Activated CD4-positive, CD25-positive, alpha-beta regulatory T cell (primary cell): ENCODE measurements at regions not wholly inside any gene's neighbourhood (a gene's known extent, or its start where the extent isn't known, plus 50 kb on each side); places are given as distances from the start of the nearest gene placed in this dataset.

ENCODE experiments used
- DNase-seq, 4 experiments: peaks; one replicate each; lab custom pipeline; 2025; lab: John Stamatoyannopoulos, UW

DNA sequence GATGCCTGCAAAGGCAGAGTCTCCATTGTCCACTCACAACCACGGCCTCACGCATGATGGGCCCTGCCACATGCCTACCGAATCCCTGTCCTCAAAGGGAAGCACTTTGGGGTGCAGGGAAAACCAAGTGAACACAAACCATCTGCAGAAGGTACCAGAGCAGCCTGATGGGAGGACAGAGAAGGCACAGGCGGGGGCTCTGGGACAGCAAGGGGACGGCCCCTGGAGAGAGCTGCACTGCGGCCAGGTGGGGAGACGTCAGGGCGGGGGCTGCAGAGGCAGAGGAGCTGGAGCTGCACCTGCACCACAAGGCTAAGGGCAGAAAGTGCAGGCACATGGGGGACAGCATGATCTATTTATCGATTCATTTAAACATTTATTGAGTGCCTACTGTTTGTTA lies 1056.0 kb downstream of the TBC1D22A start:
- DNase-seq: no peak

DNA sequence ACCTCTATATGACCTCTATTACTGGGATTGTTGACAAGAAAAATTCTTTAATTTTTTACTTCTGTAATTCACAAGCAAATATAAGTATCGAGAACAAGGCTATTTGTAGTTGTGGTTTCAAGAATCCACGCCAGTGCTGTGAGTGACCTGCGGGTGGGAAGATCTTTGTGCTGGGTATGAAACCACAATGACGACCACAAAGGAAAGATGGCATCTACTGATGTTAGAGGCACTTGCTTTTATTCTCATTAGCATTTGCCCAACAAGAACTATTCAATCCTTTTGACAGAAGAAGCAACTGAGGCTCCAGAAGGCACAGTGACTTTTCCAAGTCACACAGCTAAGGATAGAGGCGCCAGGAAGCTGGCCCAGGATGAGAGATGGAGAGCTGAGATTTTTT lies 1054.9 kb downstream of the TBC1D22A start:
- no peak for DNase-seq

GRCh38 chr22:47816863-47817210 lies 1054.4 kb downstream of the TBC1D22A start:
- no peak for DNase-seq

- DNase-seq: no peak
Measured at GRCh38 chr22:47816121-47816862, 1053.8 kb downstream of the TBC1D22A start.

GRCh38 chr22:47814474-47814873 lies 1052.0 kb downstream of the TBC1D22A start:
- DNase-seq: no peak

DNA sequence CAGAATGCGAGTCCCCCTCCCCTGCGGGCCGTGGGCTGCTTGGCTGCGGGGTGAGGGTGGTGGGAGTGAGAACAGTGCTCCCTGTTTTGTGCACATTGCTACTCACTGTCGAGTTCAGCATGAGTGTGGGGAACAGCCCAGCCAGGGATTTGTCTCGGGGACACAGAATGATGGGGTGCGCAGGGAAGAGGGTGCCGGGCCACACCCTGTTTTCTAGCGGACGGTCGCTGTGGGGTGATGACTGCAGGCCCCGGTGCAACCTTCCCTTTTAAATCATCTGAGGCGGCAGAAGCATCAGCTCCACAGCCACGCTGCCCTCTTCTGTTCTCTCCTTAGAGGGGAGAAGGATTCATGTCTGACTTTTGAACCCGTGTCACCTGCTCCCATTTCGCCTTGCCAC lies 1051.2 kb downstream of the TBC1D22A start:
- DNase-seq: no peak

DNA sequence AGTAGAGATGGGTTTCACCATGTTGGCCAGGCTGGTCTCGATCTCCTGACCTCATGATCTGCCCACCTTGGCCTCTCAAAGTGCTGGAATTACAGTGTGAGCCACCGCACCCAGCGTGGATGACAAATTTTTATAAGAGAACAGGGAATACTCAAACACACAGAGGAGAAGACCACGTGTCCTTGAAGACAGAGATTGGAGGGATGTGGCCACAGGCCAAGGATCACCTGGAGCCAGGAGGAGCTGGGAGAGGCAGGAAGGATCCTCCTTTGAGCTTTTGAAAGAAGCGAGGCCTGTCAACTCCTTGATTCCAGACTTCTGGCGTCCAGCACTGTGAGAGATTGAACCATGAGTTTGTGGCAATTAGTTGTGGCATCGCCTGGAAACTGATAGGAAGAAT lies 1049.5 kb downstream of the TBC1D22A start:
- no peak for DNase-seq

DNA sequence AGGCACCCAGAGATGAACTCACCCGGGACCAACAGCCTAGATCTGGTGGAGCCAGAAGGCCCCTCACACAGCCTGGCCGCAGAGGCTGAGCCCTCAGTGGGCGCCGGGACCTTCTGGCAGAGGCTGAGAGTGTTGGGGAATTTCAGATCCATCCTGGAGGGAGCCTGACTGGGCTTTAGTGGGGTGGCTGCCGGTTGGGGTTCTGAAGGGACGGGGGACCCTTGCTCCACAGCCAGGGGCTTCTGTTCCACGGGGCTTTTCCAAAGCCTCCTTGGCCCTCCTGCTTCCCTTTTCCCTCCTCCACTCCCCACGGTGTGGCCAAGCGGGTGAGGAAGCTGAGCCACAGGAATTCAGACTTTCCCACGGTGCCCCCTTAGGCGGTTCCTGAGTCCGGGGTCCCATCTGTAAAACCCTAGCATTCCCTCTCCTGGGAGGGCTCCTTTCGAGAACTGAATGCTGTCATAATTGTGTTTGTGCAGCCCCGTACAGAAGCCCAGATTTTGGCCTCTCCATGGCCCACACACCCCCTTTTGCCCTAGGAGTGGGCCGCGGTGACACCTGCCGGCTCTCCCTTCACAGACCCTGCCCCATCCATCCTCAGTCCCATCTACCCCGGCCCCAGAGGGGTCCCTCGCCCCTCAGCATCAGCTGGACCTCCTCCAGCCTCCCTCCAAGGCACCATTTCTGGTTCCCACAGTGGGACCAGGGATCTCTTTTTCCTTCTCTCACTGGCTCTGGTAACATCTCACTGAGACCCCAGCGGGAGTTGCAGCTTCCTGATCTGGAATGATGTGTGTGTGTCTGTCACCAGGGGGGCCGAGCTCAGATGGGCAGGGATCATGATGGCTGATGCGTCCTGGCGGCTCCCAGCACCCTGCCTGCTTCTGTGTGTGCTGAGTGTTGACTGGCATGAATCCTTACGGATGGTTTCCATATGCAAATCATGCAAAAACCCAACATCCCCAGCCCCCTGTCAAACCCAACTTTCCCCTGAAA lies 1048.4 kb downstream of the TBC1D22A start:
- DNase-seq: no peak

- no peak for DNase-seq
Measured at GRCh38 chr22:47808886-47809620, 1046.6 kb downstream of the TBC1D22A start.

- no peak for DNase-seq
Measured at GRCh38 chr22:47808236-47808635, 1045.8 kb downstream of the TBC1D22A start.

DNA sequence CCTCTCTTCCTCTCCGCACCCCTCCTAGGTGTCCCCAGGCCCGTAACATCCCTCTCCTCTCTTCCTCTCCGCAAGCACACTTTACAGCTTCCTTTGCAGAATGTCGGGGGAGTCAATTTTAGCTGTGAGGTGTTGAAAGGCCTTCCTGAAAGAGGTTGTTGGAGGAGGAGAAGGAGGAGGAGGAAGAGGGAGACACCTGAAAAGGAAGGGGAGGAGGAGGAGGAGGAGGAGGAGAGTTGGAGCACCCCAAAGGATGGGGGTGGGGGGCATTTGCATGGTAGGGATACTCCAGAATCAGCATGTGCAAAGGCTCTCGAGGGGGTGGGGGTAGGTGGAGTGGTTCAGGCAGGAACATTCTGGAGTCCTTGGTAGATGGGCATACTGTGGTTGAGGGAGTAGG lies 1045.1 kb downstream of the TBC1D22A start:
- no peak for DNase-seq

DNA sequence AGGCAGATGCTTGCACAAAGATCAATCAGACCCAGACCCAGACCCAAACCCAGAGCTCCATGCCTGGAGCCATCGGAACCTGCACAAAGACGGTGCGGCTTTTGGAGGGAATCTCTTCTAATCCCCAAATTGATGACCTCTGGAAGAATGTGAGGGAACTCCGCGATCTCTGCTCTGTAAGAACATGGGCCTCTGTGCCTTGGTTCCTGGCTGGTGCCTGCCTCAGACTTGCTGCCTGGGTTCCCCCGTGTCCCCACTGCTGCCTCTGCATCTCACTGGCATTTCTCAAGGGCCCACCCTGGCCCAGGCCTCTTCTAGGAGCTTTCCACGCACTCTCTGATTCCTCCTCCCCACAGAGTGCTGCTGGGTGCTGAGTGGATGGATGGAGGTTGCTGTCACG lies 1044.4 kb downstream of the TBC1D22A start:
- DNase-seq: no peak

DNA sequence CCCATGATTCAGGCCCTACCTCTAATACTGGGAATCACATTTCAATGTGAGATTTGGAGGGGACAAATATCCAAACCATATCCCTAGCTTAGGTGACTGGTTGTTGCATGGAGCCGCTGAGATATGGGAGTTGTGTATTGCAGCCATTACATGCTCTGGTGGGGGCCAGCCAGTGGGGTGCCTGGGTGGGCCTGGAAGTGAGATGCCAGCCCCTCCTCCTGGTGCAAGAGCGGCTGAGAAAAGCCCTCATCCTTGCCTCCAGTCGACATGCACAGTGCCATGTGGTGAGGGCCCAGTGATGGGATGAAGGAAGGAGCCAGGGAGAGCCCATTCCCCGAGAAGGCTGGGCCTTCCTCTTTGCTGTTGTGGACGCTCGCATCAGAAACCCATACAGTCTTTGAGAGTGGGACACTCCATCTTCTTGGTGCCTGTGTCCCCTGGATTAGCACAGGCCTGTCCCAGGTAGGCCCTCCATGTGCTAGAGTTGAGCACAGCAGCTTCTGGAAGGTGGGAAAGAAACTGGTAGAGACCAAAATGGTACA lies 1043.0 kb downstream of the TBC1D22A start:
- DNase-seq: no peak

DNA sequence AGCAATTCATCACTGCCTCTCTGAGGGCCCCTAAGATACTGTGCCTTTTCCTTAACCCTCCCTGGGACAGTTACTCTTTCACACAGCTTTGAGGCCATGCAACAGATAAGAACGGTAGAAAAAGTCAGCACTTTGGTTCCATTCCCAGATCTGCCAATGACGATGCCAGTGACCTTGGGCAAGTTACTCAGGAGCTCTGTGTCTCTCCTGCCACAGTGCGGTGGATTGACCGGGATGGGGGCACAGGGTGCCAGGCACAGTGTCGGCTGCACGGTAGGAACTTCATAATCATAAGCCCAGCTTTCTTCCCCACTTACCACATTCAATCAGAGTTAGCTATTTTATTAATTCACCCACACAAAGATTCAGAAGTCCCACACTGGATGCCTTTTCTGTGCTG lies 1041.8 kb downstream of the TBC1D22A start:
- no peak for DNase-seq

DNA sequence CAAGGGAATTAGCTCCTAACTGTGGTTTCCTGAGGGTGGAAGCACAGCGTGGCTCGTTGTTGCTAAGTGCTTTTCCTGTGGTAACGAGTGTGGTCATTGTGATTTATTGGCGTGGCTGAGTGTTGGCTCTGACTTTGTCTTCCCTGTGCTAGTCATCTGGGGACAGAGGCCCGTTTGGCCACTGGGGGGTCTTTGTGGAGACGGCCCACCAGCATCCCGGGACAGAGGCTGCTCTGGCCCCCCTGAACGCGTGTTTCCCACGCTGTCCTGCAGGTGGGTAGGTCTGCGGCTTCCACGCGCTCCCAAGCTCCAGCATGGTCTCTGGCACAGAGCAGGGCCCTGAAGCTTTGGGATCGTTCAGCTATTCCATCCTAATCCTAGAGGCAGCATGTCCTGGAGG lies 1040.0 kb downstream of the TBC1D22A start:
- no peak for DNase-seq

GRCh38 chr22:47801541-47802245 lies 1039.2 kb downstream of the TBC1D22A start:
- no peak for DNase-seq

GRCh38 chr22:47798229-47798628 lies 1035.8 kb downstream of the TBC1D22A start:
- no peak for DNase-seq

- DNase-seq: no peak
Measured at GRCh38 chr22:47797342-47797945, 1035.0 kb downstream of the TBC1D22A start.

DNA sequence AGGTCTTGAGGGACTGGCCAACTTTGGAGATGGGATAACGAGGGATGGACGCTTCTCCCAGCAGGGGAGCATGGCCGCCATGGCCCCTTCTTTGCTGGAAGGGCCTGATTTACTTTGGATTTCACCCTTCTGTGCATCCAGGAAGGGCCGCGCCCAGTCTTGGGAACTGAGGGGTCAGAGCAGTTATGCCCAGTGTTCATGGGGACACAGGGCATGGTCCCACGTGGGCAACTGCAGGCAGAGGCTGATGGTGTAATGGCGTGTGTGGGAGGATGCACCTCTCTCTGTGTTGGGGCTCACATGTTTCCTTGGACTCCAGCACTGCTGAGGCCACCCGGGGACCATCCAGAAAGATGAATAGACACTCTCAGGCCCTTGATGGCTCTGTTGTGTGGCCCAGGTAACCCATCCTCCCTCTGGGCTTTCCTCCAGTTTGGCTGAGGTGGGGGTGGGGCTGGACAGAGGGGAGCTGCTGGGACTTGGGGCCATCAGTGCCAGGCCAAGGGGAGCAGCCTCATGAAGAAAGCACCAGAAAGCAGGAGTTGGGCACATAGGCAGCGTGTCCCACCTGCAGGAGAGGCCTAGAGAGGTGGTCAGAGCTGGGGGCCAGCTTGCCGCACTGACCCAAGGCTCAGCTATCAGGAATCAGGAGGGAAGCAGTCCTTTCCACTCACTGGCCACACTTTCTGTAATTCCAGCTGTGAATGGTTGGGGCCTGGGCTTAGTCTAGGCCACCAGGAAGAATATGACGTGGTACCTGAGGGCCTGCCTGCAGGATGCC lies 1033.9 kb downstream of the TBC1D22A start:
- no peak for DNase-seq

DNA sequence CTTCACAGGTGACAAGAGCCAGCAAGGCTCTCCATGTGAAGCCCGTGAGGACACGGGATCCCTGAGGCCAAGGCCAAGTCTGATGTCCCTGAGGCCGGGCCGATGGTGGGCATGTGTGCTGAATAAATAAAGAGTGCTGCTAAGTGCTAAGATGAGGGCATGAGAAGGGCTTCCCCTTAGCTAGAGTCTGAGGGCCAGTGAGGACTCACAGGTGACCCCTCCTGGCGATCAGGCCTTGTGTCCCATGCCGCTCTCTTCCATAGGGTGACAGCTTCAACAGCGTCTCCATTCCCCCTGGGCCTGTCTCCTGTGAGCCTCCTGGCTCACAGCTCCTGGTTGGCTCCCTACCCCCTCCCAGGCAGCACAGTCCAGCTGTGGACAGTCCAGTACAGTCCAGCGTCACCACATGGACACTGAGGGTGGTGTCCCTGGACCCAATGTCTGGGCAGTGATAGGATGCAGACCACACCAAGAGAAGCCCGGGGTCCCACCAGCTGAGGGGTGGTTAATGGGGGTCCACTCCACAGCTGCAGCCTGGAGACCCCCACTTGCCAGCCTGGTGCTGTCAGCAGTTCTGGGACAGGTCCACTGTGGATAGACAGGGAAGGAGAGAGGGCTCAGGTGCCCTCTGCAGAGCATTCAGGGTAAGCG lies 1033.2 kb downstream of the TBC1D22A start:
- no peak for DNase-seq
